Subcutaneous abdominal adipose tissue (tissue), 5 donors: ENCODE measurements at regions not wholly inside any gene's neighbourhood (a gene's known extent, or its start where the extent isn't known, plus 50 kb on each side); places are given as distances from the start of the nearest gene placed in this dataset.

Source experiments
- H3K27ac ChIP-seq: one replicate; pipeline ENCODE4 v1.7.0; 2013; ENCODE audit warnings: low read depth, mild to moderate bottlenecking, inconsistent platforms, low read length, moderate library complexity
- H3K27me3 ChIP-seq, 5 donors: one replicate each; pipeline ENCODE4 v1.7.0; 2013; ENCODE audit warnings: low read length in 5 of 5, inconsistent platforms in 1 of 5; ENCODE audit not compliant: control insufficient read depth in 5 of 5, insufficient read depth in 4 of 5
- H3K36me3 ChIP-seq, 5 donors: one replicate each; pipeline ENCODE4 v1.7.0; 2013; ENCODE audit warnings: low read length in 5 of 5; ENCODE audit not compliant: control insufficient read depth in 5 of 5, insufficient read depth in 5 of 5
- H3K4me1 ChIP-seq, 5 donors: one replicate each; pipeline ENCODE4 v1.7.0; 2013; ENCODE audit warnings: low read length in 5 of 5, mild to moderate bottlenecking in 3 of 5, moderate library complexity in 1 of 5; ENCODE audit not compliant: control insufficient read depth in 5 of 5, insufficient read depth in 5 of 5
- H3K4me3 ChIP-seq, 5 donors: one replicate each; pipeline ENCODE4 v1.7.0; 2013; ENCODE audit warnings: low read length in 5 of 5, low read depth in 1 of 5
- H3K9ac ChIP-seq, 5 donors: one replicate each; pipeline ENCODE4 v1.7.0; 2013; ENCODE audit warnings: low read length in 5 of 5, mild to moderate bottlenecking in 4 of 5, moderate library complexity in 3 of 5
- H3K9me3 ChIP-seq, 5 donors: one replicate each; pipeline ENCODE4 v1.7.0; 2013; ENCODE audit warnings: low read length in 5 of 5; ENCODE audit not compliant: control insufficient read depth in 5 of 5
- donor health status: healthy.
- donor health status: healthy.
- donor health status: healthy.
- donor health status: healthy.
- donor health status: healthy.

DNA sequence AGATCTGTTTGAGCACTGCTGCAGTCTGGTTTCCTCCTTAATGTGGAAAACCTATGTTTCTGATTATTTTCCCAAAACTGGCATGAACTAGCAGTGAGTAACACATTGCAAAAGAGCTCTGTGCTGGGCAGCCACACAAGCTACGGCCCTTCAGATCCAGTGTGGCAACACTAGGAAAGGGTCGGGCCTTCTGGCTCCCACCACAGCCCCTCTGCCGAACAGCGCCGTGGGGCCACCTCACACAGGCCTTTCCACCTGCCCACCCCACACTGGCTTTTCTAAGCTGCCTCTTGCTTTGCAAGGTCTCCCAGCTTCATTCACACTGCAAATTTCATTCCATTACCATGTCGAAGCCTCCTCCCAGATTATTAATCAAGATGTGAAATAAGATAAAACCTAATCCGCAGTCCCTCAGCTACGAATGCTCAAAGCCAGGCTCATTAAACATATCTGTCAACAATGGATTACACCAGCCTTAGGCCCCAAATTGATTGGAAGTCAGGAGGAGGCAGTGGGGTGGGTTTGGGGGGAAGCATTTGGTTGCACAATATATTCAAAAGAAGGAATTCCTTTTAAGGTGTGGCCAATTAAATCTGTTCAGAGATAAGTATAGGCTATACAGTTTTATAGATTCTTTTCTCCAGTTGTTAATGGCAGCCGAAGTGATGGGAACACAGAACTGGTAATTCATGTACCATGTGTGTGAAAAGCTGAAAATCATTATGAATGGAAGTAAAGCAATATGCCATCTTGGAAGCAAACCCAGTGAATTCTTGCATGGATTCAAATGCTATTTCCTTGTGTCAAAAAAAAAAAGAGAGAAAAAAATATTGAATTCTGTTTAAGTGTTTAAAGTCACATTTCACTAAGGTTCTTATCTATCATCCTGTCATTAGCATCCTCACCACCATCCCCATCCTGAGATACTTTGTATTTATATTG, 223.7 kb downstream of the MTERF1 start:
- Histone ChIP-seq H3K9me3 (no peaks in the 10 kb centered on the region), H3K9ac (peak overlapping the region in 1 of 5 donors; percentile 22), H3K27ac (no peak overlapping the region), H3K27me3 (no peaks in the 10 kb centered on the region), H3K36me3 (no peaks in the 10 kb centered on the region), H3K4me3 (no peak overlapping the region), H3K4me1 (peaks cover 0 to 8% (median 6%) of the 10 kb centered on the region in 5 donors)

DNA sequence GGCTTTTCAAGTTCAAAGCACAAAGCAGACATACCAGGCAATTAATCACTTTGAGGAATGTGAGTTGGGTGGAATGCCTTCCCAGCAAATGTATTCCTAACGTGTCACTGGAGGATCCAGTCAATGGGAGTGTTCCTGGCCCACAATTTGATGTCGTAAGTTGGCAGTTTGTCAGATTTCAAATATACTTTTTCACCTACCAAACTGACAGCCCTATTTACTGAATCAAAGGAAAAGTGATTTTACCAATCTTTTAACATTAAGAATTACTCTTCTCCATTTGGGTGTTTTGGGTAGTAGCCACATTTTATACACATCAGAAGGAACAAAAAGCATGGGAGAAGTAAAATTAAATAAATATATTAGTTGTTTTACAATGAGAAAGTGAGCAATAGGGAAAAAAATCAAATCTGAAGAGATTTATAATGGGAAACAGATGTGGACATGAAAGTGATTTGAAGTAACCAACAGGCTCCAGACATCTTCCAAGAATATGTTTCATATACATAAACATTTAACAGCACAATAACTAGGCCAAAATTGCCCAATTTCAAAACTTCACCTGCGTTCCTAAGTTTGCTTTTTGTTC, 222.9 kb downstream of the MTERF1 start:
- no peaks in the 10 kb centered on the region for H3K9me3 ChIP-seq
- no peak overlapping the region for H3K4me3 ChIP-seq
- no peak overlapping the region for H3K27ac ChIP-seq
- no peaks in the 10 kb centered on the region for H3K27me3 ChIP-seq
- peaks cover 0 to 8% (median 6%) of the 10 kb centered on the region in 5 donors for H3K4me1 ChIP-seq
- H3K36me3 ChIP-seq, result no peaks in the 10 kb centered on the region
- H3K9ac ChIP-seq, result no peak overlapping the region

DNA sequence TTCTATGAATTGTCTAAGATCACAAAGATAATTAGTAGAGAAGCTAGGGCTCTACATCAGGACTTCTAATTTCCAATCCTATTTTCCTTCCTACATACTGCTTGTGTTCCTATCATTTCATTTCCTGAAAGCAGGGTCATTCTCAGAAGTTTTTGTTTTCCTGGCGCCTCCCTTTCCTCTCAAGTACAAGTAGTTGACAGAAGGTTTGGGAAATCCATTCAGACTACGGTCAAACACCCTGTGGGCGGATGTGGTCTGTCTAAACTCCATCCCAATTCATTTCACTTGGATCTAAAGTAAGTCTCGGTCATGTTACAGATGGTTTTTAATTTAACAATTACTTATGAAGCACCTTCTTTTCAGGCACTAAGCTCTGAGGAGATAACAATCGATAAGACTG, 221.4 kb downstream of the MTERF1 start:
- H3K36me3 ChIP-seq, result no peaks in the 10 kb centered on the region
- H3K9me3 ChIP-seq, result no peaks in the 10 kb centered on the region
- no peak overlapping the region for H3K9ac ChIP-seq
- no peaks in the 10 kb centered on the region for H3K27me3 ChIP-seq
- no peak overlapping the region for H3K27ac ChIP-seq
- H3K4me3 ChIP-seq, result no peak overlapping the region
- H3K4me1 ChIP-seq, result peaks cover 0 to 8% (median 6%) of the 10 kb centered on the region in 5 donors

DNA sequence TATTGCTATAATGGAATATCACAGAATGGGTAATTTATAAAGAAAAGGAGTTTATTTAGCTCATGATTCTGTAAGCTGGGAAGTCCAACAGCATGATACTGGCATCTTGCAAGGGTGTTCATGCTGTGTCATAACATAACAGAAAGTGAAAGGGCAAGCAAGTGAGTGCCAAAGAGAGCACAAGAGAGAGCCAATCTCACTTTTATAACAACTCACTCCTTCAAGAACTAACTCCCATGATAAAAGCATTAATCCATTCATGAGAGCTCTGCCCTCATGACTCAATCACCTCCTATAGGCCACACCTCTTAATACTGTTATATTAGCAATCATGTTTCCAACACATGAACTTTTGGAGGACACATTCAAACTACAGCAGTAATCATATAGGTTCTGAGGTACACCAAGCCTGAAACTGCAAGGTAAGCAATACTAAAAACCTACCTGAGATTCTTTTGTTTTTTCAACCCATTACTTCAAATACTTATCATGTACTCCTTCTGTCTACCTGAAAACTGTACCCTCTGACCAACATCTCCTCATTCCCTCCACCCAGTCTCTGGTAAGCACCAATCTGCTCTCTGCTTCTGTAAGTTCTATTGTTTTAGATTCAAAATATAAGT, 219.7 kb downstream of the MTERF1 start:
- Histone ChIP-seq H3K36me3 (no peaks in the 10 kb centered on the region), H3K27ac (no peak overlapping the region)

DNA sequence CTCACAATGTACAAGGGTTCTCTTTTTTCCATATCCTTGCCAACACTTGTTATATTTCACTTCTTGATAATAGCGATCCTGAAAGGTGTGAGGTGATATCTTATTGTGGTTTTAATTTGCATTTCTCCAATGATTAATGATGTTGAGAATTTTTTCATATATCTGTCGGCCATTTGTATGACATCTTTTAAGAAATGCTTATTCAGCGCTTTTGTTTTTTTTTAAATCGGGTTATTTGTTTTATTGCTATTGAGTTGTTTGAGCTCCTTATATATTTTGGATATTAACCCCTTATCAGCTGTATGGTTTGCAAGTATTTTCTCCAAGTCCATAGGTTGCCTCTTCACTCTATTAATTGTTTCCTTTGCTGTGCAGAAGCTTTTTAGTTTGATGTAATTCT, 218.8 kb downstream of the MTERF1 start:
- Histone ChIP-seq H3K9ac (no peak overlapping the region), H3K27me3 (no peaks in the 10 kb centered on the region), H3K27ac (no peak overlapping the region), H3K36me3 (no peaks in the 10 kb centered on the region), H3K4me3 (no peak overlapping the region), H3K4me1 (peaks cover 0 to under 1% (median 0%) of the 10 kb centered on the region in 5 donors), H3K9me3 (no peaks in the 10 kb centered on the region)

More for the DNA sequence above, 219.7 kb downstream of the MTERF1 start:
- Histone ChIP-seq H3K9ac (no peak overlapping the region), H3K9me3 (no peaks in the 10 kb centered on the region), H3K27me3 (no peaks in the 10 kb centered on the region), H3K4me3 (no peak overlapping the region), H3K4me1 (peaks cover 0 to 8% (median 6%) of the 10 kb centered on the region in 5 donors)

DNA sequence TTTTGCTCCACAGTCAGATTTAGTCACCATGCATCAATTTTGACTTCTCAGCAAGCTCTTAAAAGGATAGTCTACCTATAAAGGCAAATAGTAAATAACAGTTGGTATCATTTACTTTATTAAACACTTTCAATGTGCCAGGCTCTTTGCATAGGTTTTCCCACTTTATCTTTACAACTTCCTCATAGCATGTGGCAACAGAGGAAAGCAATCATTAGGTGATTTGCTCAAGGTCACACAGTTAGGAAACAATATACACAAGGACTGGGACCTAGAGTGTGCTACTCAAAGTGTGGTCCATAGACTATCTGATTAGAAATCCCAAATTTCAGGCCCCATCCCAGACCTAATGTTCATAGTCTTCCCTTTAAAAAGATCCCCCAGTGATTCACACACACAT, 212.3 kb downstream of the MTERF1 start:
- Histone ChIP-seq H3K9ac (no peak overlapping the region), H3K36me3 (no peaks in the 10 kb centered on the region), H3K9me3 (no peaks in the 10 kb centered on the region), H3K4me3 (no peak overlapping the region), H3K4me1 (no peaks in the 10 kb centered on the region), H3K27ac (no peak overlapping the region), H3K27me3 (no peaks in the 10 kb centered on the region)

DNA sequence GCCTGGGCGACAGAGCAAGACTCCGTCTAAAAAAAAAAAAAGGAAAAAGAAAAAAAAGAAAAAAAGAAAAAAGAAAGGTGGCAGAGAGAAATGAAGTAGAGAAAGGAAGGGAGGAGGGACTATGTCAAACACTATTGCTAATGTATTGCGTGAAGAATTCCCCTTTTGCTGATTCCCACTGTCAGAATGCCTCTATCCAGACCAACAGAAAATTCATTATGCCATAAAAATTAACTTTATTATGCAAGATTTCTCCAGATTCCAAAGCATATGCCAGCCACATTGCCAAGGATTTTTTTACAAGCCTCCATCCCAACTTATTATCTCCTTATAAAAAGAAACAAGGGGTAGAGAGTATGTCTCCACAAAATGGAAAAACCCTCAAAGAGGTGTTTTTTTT, 209.3 kb downstream of the MTERF1 start:
- no peak overlapping the region for H3K4me3 ChIP-seq
- no peak overlapping the region for H3K9ac ChIP-seq

DNA sequence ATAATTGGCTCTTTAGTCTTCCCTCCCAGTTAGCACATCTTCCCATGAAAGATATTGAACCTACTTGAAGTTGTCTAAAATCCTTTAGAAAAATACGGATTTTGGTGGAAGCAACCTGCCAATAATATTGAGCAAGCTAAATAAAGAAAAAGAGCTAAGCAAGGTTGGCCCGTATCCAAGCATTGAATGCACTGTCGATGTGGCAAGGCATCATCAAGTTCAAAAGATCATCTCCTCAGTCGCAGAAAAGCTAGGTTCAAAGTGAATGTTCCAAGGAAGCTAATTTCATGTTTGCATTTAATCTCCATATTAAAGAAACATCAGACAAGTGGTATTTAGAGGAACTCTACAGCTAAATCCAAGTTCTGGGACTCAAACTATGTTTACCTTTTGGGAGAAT, 206.0 kb downstream of the MTERF1 start:
- H3K36me3 ChIP-seq, result no peaks in the 10 kb centered on the region
- H3K9ac ChIP-seq, result no peak overlapping the region
- H3K4me3 ChIP-seq, result no peak overlapping the region
- no peaks in the 10 kb centered on the region for H3K27me3 ChIP-seq
- H3K9me3 ChIP-seq, result peaks cover 0 to 3% (median 0%) of the 10 kb centered on the region in 5 donors
- H3K27ac ChIP-seq, result no peak overlapping the region
- no peaks in the 10 kb centered on the region for H3K4me1 ChIP-seq

More for the DNA sequence above, 209.3 kb downstream of the MTERF1 start:
- Histone ChIP-seq H3K27me3 (no peaks in the 10 kb centered on the region), H3K9me3 (no peaks in the 10 kb centered on the region), H3K4me1 (no peaks in the 10 kb centered on the region), H3K27ac (no peak overlapping the region), H3K36me3 (no peaks in the 10 kb centered on the region)

DNA sequence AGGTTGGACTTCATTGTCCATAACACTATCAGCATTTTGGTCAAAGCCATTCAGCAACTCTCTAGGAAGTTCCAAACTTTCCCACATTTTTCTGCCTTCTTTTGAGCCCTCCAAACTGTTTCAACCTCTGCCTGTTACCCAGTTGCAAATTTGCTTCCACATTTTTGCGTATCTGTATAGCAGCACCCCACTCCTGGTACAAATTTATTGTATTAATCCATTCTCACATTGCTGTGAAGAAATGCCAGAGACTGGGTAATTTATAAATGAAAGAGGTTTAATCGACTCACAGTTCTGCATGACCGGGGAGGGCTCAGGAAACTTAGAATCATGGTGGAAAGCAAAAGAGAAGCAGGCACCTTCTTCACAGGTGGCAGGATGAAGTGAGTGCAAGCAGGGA, 198.8 kb downstream of the MTERF1 start:
- H3K27ac ChIP-seq, result no peak overlapping the region
- no peaks in the 10 kb centered on the region for H3K36me3 ChIP-seq
- peak overlapping the region in 1 of 5 donors; percentile 14 for H3K4me3 ChIP-seq
- no peaks in the 10 kb centered on the region for H3K27me3 ChIP-seq
- no peak overlapping the region for H3K9ac ChIP-seq
- H3K4me1 ChIP-seq, result no peaks in the 10 kb centered on the region
- peaks cover 4 to 28% (median 11%) of the 10 kb centered on the region in 5 donors for H3K9me3 ChIP-seq

DNA sequence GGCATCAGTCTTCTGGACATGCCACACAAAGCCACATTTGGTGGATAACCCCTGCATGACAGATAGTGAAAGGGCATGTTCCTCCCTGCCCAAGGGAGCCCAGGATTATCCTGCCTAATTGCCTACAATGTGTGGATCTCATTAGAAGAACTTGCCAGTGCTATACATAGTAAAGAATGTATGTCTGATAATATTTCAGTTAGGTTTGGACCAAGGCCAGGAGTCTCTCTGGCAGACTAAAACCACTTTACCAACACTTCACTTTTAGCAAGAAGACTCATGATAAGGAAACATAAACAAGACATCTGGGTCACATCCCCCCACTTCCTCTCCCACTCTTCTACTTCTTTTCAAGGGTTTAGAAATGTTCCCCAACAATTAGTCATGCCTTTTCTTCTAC, 196.7 kb downstream of the MTERF1 start:
- Histone ChIP-seq H3K9me3 (peaks cover 6 to 29% (median 11%) of the 10 kb centered on the region in 5 donors), H3K9ac (no peak overlapping the region), H3K4me3 (no peak overlapping the region), H3K27me3 (no peaks in the 10 kb centered on the region), H3K27ac (no peak overlapping the region), H3K4me1 (no peaks in the 10 kb centered on the region), H3K36me3 (no peaks in the 10 kb centered on the region)
